ENCODE measurements at regions not wholly inside any gene's neighbourhood (a gene's known extent, or its start where the extent isn't known, plus 50 kb on each side); places are given as distances from the start of the nearest gene placed in this dataset.

- no peak for DNase-seq (ENCODE audit: low read depth in 2 of 2)
Measured at GRCh38 chr5:56549096-56549886, 266.1 kb upstream of the MAP3K1 start.

GRCh38 chr5:56545016-56545415, 270.3 kb upstream of the MAP3K1 start:
- DNase-seq (ENCODE audit: low read depth in 2 of 2): no peak

- DNase-seq (ENCODE audit: low read depth in 2 of 2): no peak
Measured at GRCh38 chr5:56543441-56544388, 271.6 kb upstream of the MAP3K1 start.

- DNase-seq (ENCODE audit: low read depth in 2 of 2): no peak
Measured at GRCh38 chr5:56540266-56540665, 275.1 kb upstream of the MAP3K1 start.

- no peak for DNase-seq (ENCODE audit: low read depth in 2 of 2)
Measured at GRCh38 chr5:56538580-56538979, 276.8 kb upstream of the MAP3K1 start.

- no peak for DNase-seq (ENCODE audit: low read depth in 2 of 2)
Measured at GRCh38 chr5:56535347-56535746, 280.0 kb upstream of the MAP3K1 start.

GRCh38 chr5:56534102-56534829, 281.1 kb upstream of the MAP3K1 start:
- no peak for DNase-seq (ENCODE audit: low read depth in 2 of 2)

GRCh38 chr5:56532466-56532865, 282.9 kb upstream of the MAP3K1 start:
- no peak for DNase-seq (ENCODE audit: low read depth in 2 of 2)

GRCh38 chr5:56530626-56531138, 284.7 kb upstream of the MAP3K1 start:
- no peak for DNase-seq (ENCODE audit: low read depth in 2 of 2)

- no peak for DNase-seq (ENCODE audit: low read depth in 2 of 2)
Measured at GRCh38 chr5:56529666-56530430, 285.5 kb upstream of the MAP3K1 start.

GRCh38 chr5:56527174-56527573, 288.2 kb upstream of the MAP3K1 start:
- DNase-seq (ENCODE audit: low read depth in 2 of 2): no peak

- DNase-seq (ENCODE audit: low read depth in 2 of 2): no peak
Measured at GRCh38 chr5:56525113-56525512, 290.2 kb upstream of the MAP3K1 start.

- DNase-seq (ENCODE audit: low read depth in 2 of 2): no peak
Measured at GRCh38 chr5:56523790-56524575, 290.9 kb upstream of the ANKRD55 start.

GRCh38 chr5:56522960-56523359, 289.8 kb upstream of the ANKRD55 start:
- no peak for DNase-seq (ENCODE audit: low read depth in 2 of 2)

- no peak for DNase-seq (ENCODE audit: low read depth in 2 of 2)
Measured at GRCh38 chr5:56522169-56522568, 289.0 kb upstream of the ANKRD55 start.

- no peak for DNase-seq (ENCODE audit: low read depth in 2 of 2)
Measured at GRCh38 chr5:56520986-56521730, 288.0 kb upstream of the ANKRD55 start.

GRCh38 chr5:56518820-56519219, 285.7 kb upstream of the ANKRD55 start:
- DNase-seq (ENCODE audit: low read depth in 2 of 2): no peak

- no peak for DNase-seq (ENCODE audit: low read depth in 2 of 2)
Measured at GRCh38 chr5:56517011-56517416, 283.9 kb upstream of the ANKRD55 start.

- no peak for DNase-seq (ENCODE audit: low read depth in 2 of 2)
Measured at GRCh38 chr5:56516441-56516840, 283.3 kb upstream of the ANKRD55 start.

GRCh38 chr5:56516035-56516434, 282.9 kb upstream of the ANKRD55 start:
- no peak for DNase-seq (ENCODE audit: low read depth in 2 of 2)
